Psoas muscle (tissue), 7 donors: ENCODE measurements at regions not wholly inside any gene's neighbourhood (a gene's known extent, or its start where the extent isn't known, plus 50 kb on each side); places are given as distances from the start of the nearest gene placed in this dataset.
"Not testable (repeated sequence)": the region's sequence is repeated elsewhere in the genome, so short reads cannot be mapped to it uniquely, and the experiment has no call there.

Experiments
- ATAC-seq, 4 donors: fragments of 200-7000 bp; cut with Tn5 transposase; one replicate each; pipeline ENCODE4 v1.9.1; 2020; ENCODE audit warnings: moderate library complexity in 3 of 4, mild to moderate bottlenecking in 2 of 4
- DNase-seq, 2 donors: peaks; one replicate each; pipeline ENCODE4 v3.0.0-alpha.2; 2020
- H3K27ac ChIP-seq: fragments of 200-600 bp; one replicate; pipeline ENCODE4 v1.8.0; 2022
- H3K27me3 ChIP-seq, 3 donors: fragments of 200-600 bp in 1 of 3; one replicate each; pipeline versions ENCODE4 v1.6.1 to v1.8.0; 2013 to 2022; ENCODE audit warnings: low read length in 2 of 3, mild to moderate bottlenecking in 2 of 3, moderate library complexity in 1 of 3; ENCODE audit not compliant: insufficient read depth in 3 of 3
- H3K36me3 ChIP-seq, 2 donors: fragments of 200-600 bp in 1 of 2; one replicate each; pipeline versions ENCODE4 v1.6.1 to v1.8.0; 2013 to 2022; ENCODE audit warnings: low read depth in 1 of 2, mild to moderate bottlenecking in 1 of 2, moderate library complexity in 1 of 2; ENCODE audit not compliant: insufficient read depth in 1 of 2
- H3K4me1 ChIP-seq: fragments of 200-600 bp; one replicate; pipeline ENCODE4 v1.8.0; 2022
- H3K4me3 ChIP-seq: fragments of 200-600 bp; one replicate; pipeline ENCODE4 v1.8.0; 2022; ENCODE audit warnings: mild to moderate bottlenecking
- H3K9me3 ChIP-seq: fragments of 200-600 bp; one replicate; pipeline ENCODE4 v1.8.0; 2022
- CTCF ChIP-seq: fragments of 200-600 bp; IDR thresholded peaks from one replicate; pipeline ENCODE4 v1.8.0; 2022; ENCODE audit warnings: antibody characterized with exemption
- WGBS, 3 donors: extraction: QIAGEN DNeasy Blood & Tissue Kit; methylation state at CpG; one replicate each; pipeline versions ENCODE4 v1.1.6 to v1.1.7; 2013; 5-methylcytosine and 5-hydroxymethylcytosine counted together
- intact Hi-C, 2 donors: fragments of 100-400 bp; cut with DNase I; formaldehyde crosslinking; loops; one replicate each; pipeline versions ENCODE4 v1.11.0 to v1.14.2; 2022
- donor health status: healthy with polysubstance abuse.
- donor health status: DM: no; HTN: no; CAD: no; lungs with moderate emphysema.
- donor health status: Bipolar disorder and iron deficiency.
- donor health status: healthy.
- donor health status: DM: yes; HTN: yes; CAD: no.
- donor health status: DM: no; HTN: no; CAD: no.
- donor health status: DM: yes; HTN: yes; CAD: no.

GRCh38 chr12:91746976-91747375 is 398.7 kb downstream of the BTG1 start:
- Histone ChIP-seq H3K4me3 (no peak overlapping the region), H3K9me3 (no peaks in the 10 kb centered on the region), H3K36me3 (no peaks in the 10 kb centered on the region), H3K27me3 (no peaks in the 10 kb centered on the region), H3K4me1 (no peaks in the 10 kb centered on the region), H3K27ac (no peak overlapping the region)
- intact Hi-C loops: no loop called here
- 84 to 100% (median 89%) methylated on average over 1 of the region's 1 CpG for WGBS, 3 donors
- TF ChIP-seq CTCF: no peak
- ATAC-seq: no peak
- no peak for DNase-seq

GRCh38 chr12:91744597-91744996 is 401.0 kb downstream of the BTG1 start:
- H3K9me3 ChIP-seq: no peaks in the 10 kb centered on the region
- H3K36me3 ChIP-seq: no peaks in the 10 kb centered on the region
- no peak overlapping the region for H3K27ac ChIP-seq
- intact Hi-C loops: no loop called here
- DNase-seq (no peak), ATAC-seq (no peak)
- no peaks in the 10 kb centered on the region for H3K4me1 ChIP-seq
- TF ChIP-seq CTCF: no peak
- no peak overlapping the region for H3K4me3 ChIP-seq
- H3K27me3 ChIP-seq: no peaks in the 10 kb centered on the region
- WGBS, 3 donors: 45 to 53% (median 47%) methylated on average over 2 of the region's 2 CpGs

GRCh38 chr12:91743704-91744321 is 401.8 kb downstream of the BTG1 start:
- Histone ChIP-seq H3K9me3 (no peaks in the 10 kb centered on the region), H3K36me3 (no peaks in the 10 kb centered on the region), H3K27me3 (no peaks in the 10 kb centered on the region), H3K4me3 (no peak overlapping the region), H3K4me1 (no peaks in the 10 kb centered on the region), H3K27ac (no peak overlapping the region)
- DNase-seq (no peak), ATAC-seq (no peak)
- intact Hi-C loops: no loop called here
- WGBS, 3 donors: 74 to 79% (median 78%) methylated on average over 7 of the region's 7 CpGs
- no peak for TF ChIP-seq CTCF

- ATAC-seq: no peak
- Histone ChIP-seq H3K27ac (no peak overlapping the region), H3K4me1 (no peaks in the 10 kb centered on the region), H3K4me3 (no peak overlapping the region), H3K27me3 (no peaks in the 10 kb centered on the region), H3K9me3 (no peaks in the 10 kb centered on the region), H3K36me3 (no peaks in the 10 kb centered on the region)
- no peak for TF ChIP-seq CTCF
- no peak for DNase-seq
- 57 to 71% (median 67%) methylated on average over 5 of the region's 5 CpGs for WGBS, 3 donors
- intact Hi-C loops: no loop called here
Measured at GRCh38 chr12:91743280-91743679, 402.4 kb downstream of the BTG1 start.

- 92 to 93% (median 93%) methylated on average over 2 of the region's 2 CpGs for WGBS, 3 donors
- no peak overlapping the region for H3K4me3 ChIP-seq
- H3K9me3 ChIP-seq: no peaks in the 10 kb centered on the region
- H3K27ac ChIP-seq: no peak overlapping the region
- no peaks in the 10 kb centered on the region for H3K36me3 ChIP-seq
- no peaks in the 10 kb centered on the region for H3K27me3 ChIP-seq
- no peak for TF ChIP-seq CTCF
- intact Hi-C loops: no loop called here
- no peaks in the 10 kb centered on the region for H3K4me1 ChIP-seq
- DNase-seq (no peak), ATAC-seq (no peak)
Measured at GRCh38 chr12:91741932-91742331, 403.7 kb downstream of the BTG1 start.

- H3K27me3 ChIP-seq, H3K4me3 ChIP-seq, H3K9me3 ChIP-seq, H3K4me1 ChIP-seq, H3K27ac ChIP-seq, DNase-seq, intact Hi-C loops, ATAC-seq, H3K36me3 ChIP-seq: not testable (repeated sequence)
- WGBS, 3 donors: 79 to 84% (median 83%) methylated on average over 1 of the region's 1 CpG
Measured at GRCh38 chr12:91733846-91734245, 411.8 kb downstream of the BTG1 start.
